A673 (cell line): ENCODE measurements at regions not wholly inside any gene's neighbourhood (a gene's known extent, or its start where the extent isn't known, plus 50 kb on each side); places are given as distances from the start of the nearest gene placed in this dataset.

Source experiments
- BruUV-seq: library from RNA; stranded (reverse); fragments of 400-500 nt; replicated peaks from 2 replicates; lab custom pipeline; 2021; lab: Mats Ljungman, UMichigan
- CTCF ChIA-PET: fragments of 300-600 bp; sonication (Branson Sonifier 250); formaldehyde crosslinking; loops from one replicate; lab custom pipeline; 2022; ENCODE audit warnings: antibody characterized with exemption; lab: Charles Lee
- POLR2A ChIA-PET: fragments of 300-600 bp; sonication (Branson Sonifier 250); formaldehyde crosslinking; loops from one replicate; lab custom pipeline; 2022; ENCODE audit warnings: antibody characterized with exemption; ENCODE audit not compliant: low non-redundant PET; lab: Charles Lee
- DNase-seq: peaks from one replicate; pipeline ENCODE4 v3.0.0-alpha.2; 2015; ENCODE audit warnings: low spot score
- H3K27ac ChIP-seq: fragments of 200-600 bp; sonication (generic); 2 replicates; pipeline ENCODE4 v1.5.1; 2016; ENCODE audit warnings: mixed run types, low read depth, mild to moderate bottlenecking, mixed read lengths, antibody characterized with exemption, low read length; ENCODE audit not compliant: poor library complexity, severe bottlenecking
- H3K27me3 ChIP-seq: fragments of 200-600 bp; sonication (generic); replicated peaks from 2 replicates; pipeline ENCODE4 v1.6.1; 2017; ENCODE audit warnings: mixed run types, low read depth, mild to moderate bottlenecking, mixed read lengths, antibody characterized with exemption, low read length; ENCODE audit not compliant: insufficient read depth, poor library complexity
- H3K36me3 ChIP-seq: fragments of 200-600 bp; sonication (generic); 2 replicates; pipeline ENCODE4 v1.6.1; 2016; ENCODE audit warnings: mixed run types, mild to moderate bottlenecking, mixed read lengths, antibody characterized with exemption, low read length; ENCODE audit not compliant: insufficient read depth, poor library complexity, severe bottlenecking
- H3K4me1 ChIP-seq: fragments of 200-600 bp; sonication (generic); 2 replicates; pipeline ENCODE4 v1.6.1; 2017; ENCODE audit warnings: mixed run types, mild to moderate bottlenecking, mixed read lengths, antibody characterized with exemption, low read length; ENCODE audit not compliant: insufficient read depth, poor library complexity, severe bottlenecking
- H3K4me3 ChIP-seq: fragments of 200-600 bp; sonication (generic); 2 replicates; pipeline ENCODE4 v1.5.1; 2016; ENCODE audit warnings: low read depth, mixed run types, mild to moderate bottlenecking, mixed read lengths, low read length; ENCODE audit not compliant: poor library complexity, severe bottlenecking
- H3K9me3 ChIP-seq: fragments of 200-600 bp; sonication (generic); 2 replicates; pipeline ENCODE4 v1.6.1; 2016; ENCODE audit warnings: mixed run types, low read depth, mild to moderate bottlenecking, mixed read lengths, antibody characterized with exemption, low read length; ENCODE audit not compliant: poor library complexity, severe bottlenecking
- EZH2 ChIP-seq: fragments of 200-600 bp; sonication (generic); IDR thresholded peaks from 2 replicates; pipeline ENCODE4 v1.6.1; 2017; ENCODE audit warnings: borderline replicate concordance, low read depth, mild to moderate bottlenecking, mixed read lengths, antibody characterized with exemption, low read length; ENCODE audit not compliant: poor library complexity, severe bottlenecking
- intact Hi-C: fragments of 100-400 bp; cut with micrococcal nuclease; formaldehyde crosslinking; loops from one replicate; pipeline ENCODE4 v1.10.0; 2022; ENCODE audit not compliant: unreplicated experiment
- TF ChIP-seq, protein P1 (sequence below): fragments of 300-800, 200-600 bp; sonication (generic); conservative IDR thresholded peaks from 2 replicates; pipeline ENCODE4 v1.5.1; 2017; ENCODE audit warnings: low read depth, mild to moderate bottlenecking, antibody characterized with exemption, low read length, moderate library complexity, mixed read lengths

DNA sequence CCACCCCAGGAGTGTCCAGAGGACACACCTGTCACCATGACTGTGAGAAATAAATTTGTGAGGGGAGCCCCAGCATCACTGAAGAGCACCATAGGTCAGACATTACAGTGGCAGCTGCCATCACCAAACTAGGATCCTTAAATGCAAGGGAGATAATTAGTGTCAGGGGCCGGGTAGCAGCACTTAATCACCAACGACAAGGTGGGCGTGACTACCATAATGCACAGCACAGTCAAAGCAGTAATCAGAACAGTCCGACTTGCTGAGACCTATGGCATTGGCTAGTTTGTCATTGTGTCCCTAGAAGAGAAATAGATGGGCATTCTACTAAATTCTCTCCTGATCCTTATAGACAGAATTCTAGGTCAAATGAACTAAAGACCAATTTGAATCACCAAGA, 856.7 kb upstream of the GOT2 start:
- ChIA-PET CTCF (no interaction called here), POLR2A (no interaction called here)
- Histone ChIP-seq H3K4me3 (no peak overlapping the region), H3K27ac (no peak overlapping the region), H3K36me3 (no peaks in the 10 kb centered on the region), H3K27me3 (no peaks in the 10 kb centered on the region), H3K9me3 (no peaks in the 10 kb centered on the region), H3K4me1 (no peaks in the 10 kb centered on the region)
- intact Hi-C loops, result no loop called here
- no peak for DNase-seq
- no TSS peak for BruUV-seq
- no peak for TF ChIP-seq EZH2
- TF ChIP-seq, protein P1, sequence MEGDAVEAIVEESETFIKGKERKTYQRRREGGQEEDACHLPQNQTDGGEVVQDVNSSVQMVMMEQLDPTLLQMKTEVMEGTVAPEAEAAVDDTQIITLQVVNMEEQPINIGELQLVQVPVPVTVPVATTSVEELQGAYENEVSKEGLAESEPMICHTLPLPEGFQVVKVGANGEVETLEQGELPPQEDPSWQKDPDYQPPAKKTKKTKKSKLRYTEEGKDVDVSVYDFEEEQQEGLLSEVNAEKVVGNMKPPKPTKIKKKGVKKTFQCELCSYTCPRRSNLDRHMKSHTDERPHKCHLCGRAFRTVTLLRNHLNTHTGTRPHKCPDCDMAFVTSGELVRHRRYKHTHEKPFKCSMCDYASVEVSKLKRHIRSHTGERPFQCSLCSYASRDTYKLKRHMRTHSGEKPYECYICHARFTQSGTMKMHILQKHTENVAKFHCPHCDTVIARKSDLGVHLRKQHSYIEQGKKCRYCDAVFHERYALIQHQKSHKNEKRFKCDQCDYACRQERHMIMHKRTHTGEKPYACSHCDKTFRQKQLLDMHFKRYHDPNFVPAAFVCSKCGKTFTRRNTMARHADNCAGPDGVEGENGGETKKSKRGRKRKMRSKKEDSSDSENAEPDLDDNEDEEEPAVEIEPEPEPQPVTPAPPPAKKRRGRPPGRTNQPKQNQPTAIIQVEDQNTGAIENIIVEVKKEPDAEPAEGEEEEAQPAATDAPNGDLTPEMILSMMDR, result no peak

DNA sequence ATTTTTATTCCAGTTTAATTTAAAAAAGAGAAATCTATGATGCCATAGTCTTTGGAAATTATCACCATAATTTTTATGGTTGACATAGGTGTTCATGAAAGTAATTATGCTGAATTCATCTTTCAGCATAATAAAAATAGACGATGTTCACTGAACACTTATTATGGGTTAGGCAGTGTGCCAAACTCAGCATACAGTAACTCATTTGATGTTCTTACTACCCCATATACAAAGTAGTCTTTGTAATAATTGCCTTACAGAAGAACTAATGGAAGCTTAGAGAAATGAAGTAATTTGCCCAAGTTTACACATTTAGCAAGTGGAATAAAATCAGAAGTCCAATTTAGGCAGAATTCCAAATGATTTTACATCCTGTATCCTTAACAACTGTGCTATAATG, 852.2 kb upstream of the GOT2 start:
- ChIA-PET POLR2A (no interaction called here), CTCF (no interaction called here)
- Histone ChIP-seq H3K36me3 (no peaks in the 10 kb centered on the region), H3K4me1 (no peaks in the 10 kb centered on the region), H3K4me3 (no peak overlapping the region), H3K27ac (no peak overlapping the region), H3K9me3 (no peaks in the 10 kb centered on the region), H3K27me3 (no peaks in the 10 kb centered on the region)
- TF ChIP-seq EZH2, result no peak
- no peak for DNase-seq
- intact Hi-C loops, result no loop called here
- BruUV-seq, result no TSS peak

DNA sequence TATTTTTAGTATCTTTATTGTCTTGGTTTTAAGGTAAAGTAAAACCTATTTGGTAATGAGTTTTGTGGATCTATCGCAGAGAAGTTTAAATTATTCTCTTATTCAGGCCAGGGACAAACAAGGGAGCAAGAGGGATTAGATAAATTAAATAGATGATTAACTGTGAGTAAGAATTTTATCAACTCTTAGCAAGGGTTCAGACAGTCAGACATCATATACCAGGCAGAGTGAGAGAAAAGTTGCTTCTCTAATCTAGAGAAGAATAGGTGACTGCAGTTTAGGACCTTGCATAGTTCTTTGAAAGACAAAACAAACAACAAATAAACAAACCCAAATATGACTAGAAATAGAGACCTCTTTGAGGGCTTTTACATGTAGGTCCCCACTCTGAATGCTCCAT, 840.2 kb upstream of the GOT2 start:
- no TSS peak for BruUV-seq

More for the DNA sequence above, 840.2 kb upstream of the GOT2 start:
- TF ChIP-seq, protein P1, result no peak
- no peak for TF ChIP-seq EZH2
- Histone ChIP-seq H3K4me1 (no peaks in the 10 kb centered on the region), H3K27ac (no peak overlapping the region), H3K36me3 (no peaks in the 10 kb centered on the region), H3K27me3 (no peaks in the 10 kb centered on the region), H3K9me3 (no peaks in the 10 kb centered on the region), H3K4me3 (no peak overlapping the region)
- POLR2A ChIA-PET, result no interaction called here
- CTCF ChIA-PET, result no interaction called here
- intact Hi-C loops, result no loop called here
- DNase-seq, result no peak
